ENCODE measurements at regions not wholly inside any gene's neighbourhood (a gene's known extent, or its start where the extent isn't known, plus 50 kb on each side); places are given as distances from the start of the nearest gene placed in this dataset.
"Not testable (repeated sequence)": the region's sequence is repeated elsewhere in the genome, so short reads cannot be mapped to it uniquely, and the experiment has no call there.

GRCh38 chr4:3634281-3634857 lies 102.1 kb upstream of the LRPAP1 start:
- no peak for DNase-seq (ENCODE audit: low read depth in 2 of 2)

GRCh38 chr4:3633277-3633676 lies 101.1 kb upstream of the LRPAP1 start:
- not testable (repeated sequence) for DNase-seq (ENCODE audit: low read depth in 2 of 2)

GRCh38 chr4:3632794-3633193 lies 100.6 kb upstream of the LRPAP1 start:
- not testable (repeated sequence) for DNase-seq (ENCODE audit: low read depth in 2 of 2)

- DNase-seq (ENCODE audit: low read depth in 2 of 2): not testable (repeated sequence)
These were observed 99.5 kb upstream of the LRPAP1 start for GRCh38 chr4:3631544-3632266.

GRCh38 chr4:3630598-3631543 lies 98.6 kb upstream of the LRPAP1 start:
- DNase-seq (ENCODE audit: low read depth in 2 of 2): no peak

GRCh38 chr4:3630136-3630597 lies 97.9 kb upstream of the LRPAP1 start:
- DNase-seq (ENCODE audit: low read depth in 2 of 2): no peak

- no peak for DNase-seq (ENCODE audit: low read depth in 2 of 2)
These were observed 97.4 kb upstream of the LRPAP1 start for GRCh38 chr4:3629665-3630064.

- DNase-seq (ENCODE audit: low read depth in 2 of 2): not testable (repeated sequence)
These were observed 97.0 kb upstream of the LRPAP1 start for GRCh38 chr4:3629176-3629575.

- DNase-seq (ENCODE audit: low read depth in 2 of 2): no peak
These were observed 96.6 kb upstream of the LRPAP1 start for GRCh38 chr4:3628868-3629175.

- DNase-seq (ENCODE audit: low read depth in 2 of 2): not testable (repeated sequence)
These were observed 96.0 kb upstream of the LRPAP1 start for GRCh38 chr4:3627967-3628867.

- not testable (repeated sequence) for DNase-seq (ENCODE audit: low read depth in 2 of 2)
These were observed 95.2 kb upstream of the LRPAP1 start for GRCh38 chr4:3627456-3627855.

GRCh38 chr4:3626131-3626884 lies 94.1 kb upstream of the LRPAP1 start:
- not testable (repeated sequence) for DNase-seq (ENCODE audit: low read depth in 2 of 2)

- DNase-seq (ENCODE audit: low read depth in 2 of 2): not testable (repeated sequence)
These were observed 93.2 kb upstream of the LRPAP1 start for GRCh38 chr4:3625286-3625875.

GRCh38 chr4:3623809-3624329 lies 91.6 kb upstream of the LRPAP1 start:
- peak in 1 of 2 donors; percentile 1 for DNase-seq (ENCODE audit: low read depth in 2 of 2)

GRCh38 chr4:3623106-3623505 lies 90.9 kb upstream of the LRPAP1 start:
- DNase-seq (ENCODE audit: low read depth in 2 of 2): no peak

- not testable (repeated sequence) for DNase-seq (ENCODE audit: low read depth in 2 of 2)
These were observed 88.1 kb upstream of the LRPAP1 start for GRCh38 chr4:3620365-3620764.

- not testable (repeated sequence) for DNase-seq (ENCODE audit: low read depth in 2 of 2)
These were observed 87.5 kb upstream of the LRPAP1 start for GRCh38 chr4:3619698-3620097.

- DNase-seq (ENCODE audit: low read depth in 2 of 2): not testable (repeated sequence)
These were observed 86.1 kb upstream of the LRPAP1 start for GRCh38 chr4:3618341-3618740.

GRCh38 chr4:3615386-3616286 lies 83.4 kb upstream of the LRPAP1 start:
- DNase-seq (ENCODE audit: low read depth in 2 of 2): no peak
